Neural crest cell (in vitro differentiated cells): ENCODE measurements at regions not wholly inside any gene's neighbourhood (a gene's known extent, or its start where the extent isn't known, plus 50 kb on each side); places are given as distances from the start of the nearest gene placed in this dataset.

Experiments used
- DNase-seq: peaks from one replicate; pipeline ENCODE4 v3.0.0; 2021; ENCODE audit warnings: low read depth, mixed read lengths, low spot score
- H3K27ac Mint-ChIP-seq: one replicate; pipeline ENCODE4 v1.8.0; 2021; ENCODE audit warnings: mild to moderate bottlenecking, mixed read lengths; ENCODE audit not compliant: unreplicated experiment
- H3K27me3 Mint-ChIP-seq: 2 replicates; pipeline ENCODE4 v1.8.0; 2021; ENCODE audit warnings: low read depth, mild to moderate bottlenecking, mixed read lengths
- H3K36me3 Mint-ChIP-seq: 2 replicates; pipeline ENCODE4 v1.8.0; 2021; ENCODE audit warnings: low read depth, mild to moderate bottlenecking, mixed read lengths
- H3K4me1 Mint-ChIP-seq: 2 replicates; pipeline ENCODE4 v1.8.0; 2021; ENCODE audit warnings: mixed read lengths
- H3K4me3 Mint-ChIP-seq: one replicate; pipeline ENCODE4 v1.8.0; 2021; ENCODE audit warnings: mild to moderate bottlenecking, mixed read lengths
- H3K9me3 Mint-ChIP-seq: 2 replicates; pipeline ENCODE4 v1.8.0; 2021; ENCODE audit warnings: mixed read lengths
- TF ChIP-seq, protein P1 (sequence below): fragments of 200-600 bp; sonication (generic); conservative IDR thresholded peaks from 2 replicates; pipeline ENCODE4 v1.5.0; 2021; ENCODE audit warnings: antibody characterized with exemption, mild to moderate bottlenecking

DNA sequence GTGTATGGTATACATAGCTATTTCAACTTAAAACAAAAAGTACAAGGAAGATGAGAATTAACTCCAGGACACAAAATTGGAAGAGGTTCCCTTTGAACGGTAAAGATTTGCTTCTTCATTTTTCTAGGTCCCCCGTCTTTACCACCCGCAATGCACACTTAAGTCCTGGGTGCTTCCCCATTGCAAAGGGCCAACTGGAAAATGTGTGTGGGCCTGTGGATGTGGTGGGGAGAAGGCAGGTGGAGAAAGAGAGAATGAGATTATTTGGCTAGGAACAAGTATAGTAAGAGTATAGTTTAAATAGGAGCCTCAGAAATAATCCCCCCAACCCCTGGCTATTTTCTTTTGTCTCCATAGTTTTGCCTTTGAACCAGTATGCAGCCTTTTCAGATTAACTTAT is 115.4 kb downstream of the HLX start:
- Mint-ChIP-seq H3K4me1 (no peaks in the 10 kb centered on the region), H3K4me3 (no peak overlapping the region), H3K36me3 (no peaks in the 10 kb centered on the region), H3K27ac (no peak overlapping the region), H3K27me3 (peaks cover 31% of the 10 kb centered on the region), H3K9me3 (peaks cover 3% of the 10 kb centered on the region)
- TF ChIP-seq, protein P1, sequence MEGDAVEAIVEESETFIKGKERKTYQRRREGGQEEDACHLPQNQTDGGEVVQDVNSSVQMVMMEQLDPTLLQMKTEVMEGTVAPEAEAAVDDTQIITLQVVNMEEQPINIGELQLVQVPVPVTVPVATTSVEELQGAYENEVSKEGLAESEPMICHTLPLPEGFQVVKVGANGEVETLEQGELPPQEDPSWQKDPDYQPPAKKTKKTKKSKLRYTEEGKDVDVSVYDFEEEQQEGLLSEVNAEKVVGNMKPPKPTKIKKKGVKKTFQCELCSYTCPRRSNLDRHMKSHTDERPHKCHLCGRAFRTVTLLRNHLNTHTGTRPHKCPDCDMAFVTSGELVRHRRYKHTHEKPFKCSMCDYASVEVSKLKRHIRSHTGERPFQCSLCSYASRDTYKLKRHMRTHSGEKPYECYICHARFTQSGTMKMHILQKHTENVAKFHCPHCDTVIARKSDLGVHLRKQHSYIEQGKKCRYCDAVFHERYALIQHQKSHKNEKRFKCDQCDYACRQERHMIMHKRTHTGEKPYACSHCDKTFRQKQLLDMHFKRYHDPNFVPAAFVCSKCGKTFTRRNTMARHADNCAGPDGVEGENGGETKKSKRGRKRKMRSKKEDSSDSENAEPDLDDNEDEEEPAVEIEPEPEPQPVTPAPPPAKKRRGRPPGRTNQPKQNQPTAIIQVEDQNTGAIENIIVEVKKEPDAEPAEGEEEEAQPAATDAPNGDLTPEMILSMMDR = no peak
- no peak for DNase-seq

DNA sequence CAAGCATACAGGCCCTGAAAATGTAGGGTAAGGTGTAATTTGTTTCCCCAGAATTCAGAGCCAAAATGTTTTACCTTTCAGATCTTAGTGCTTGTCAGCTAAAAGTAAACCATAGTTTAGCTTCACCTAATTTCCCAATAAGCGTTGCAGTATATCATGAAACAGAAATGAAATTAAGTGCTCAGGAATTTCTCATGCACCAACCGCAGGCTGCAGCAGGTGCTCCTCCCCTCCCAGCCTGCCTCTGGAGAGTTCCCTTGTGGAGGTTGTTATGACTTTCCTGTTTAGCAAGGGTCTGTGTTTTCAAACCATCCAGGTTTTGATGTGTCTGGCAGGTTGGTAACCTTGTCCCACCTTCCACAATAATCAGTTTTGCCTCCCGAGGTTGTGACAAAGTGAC is 118.5 kb downstream of the HLX start:
- TF ChIP-seq, protein P1 = no peak
- H3K27me3 Mint-ChIP-seq = peaks cover 11% of the 10 kb centered on the region
- no peak overlapping the region for H3K27ac Mint-ChIP-seq
- H3K4me3 Mint-ChIP-seq = no peak overlapping the region
- no peaks in the 10 kb centered on the region for H3K36me3 Mint-ChIP-seq
- no peak for DNase-seq
- H3K9me3 Mint-ChIP-seq = peaks cover 3% of the 10 kb centered on the region
- no peaks in the 10 kb centered on the region for H3K4me1 Mint-ChIP-seq

DNA sequence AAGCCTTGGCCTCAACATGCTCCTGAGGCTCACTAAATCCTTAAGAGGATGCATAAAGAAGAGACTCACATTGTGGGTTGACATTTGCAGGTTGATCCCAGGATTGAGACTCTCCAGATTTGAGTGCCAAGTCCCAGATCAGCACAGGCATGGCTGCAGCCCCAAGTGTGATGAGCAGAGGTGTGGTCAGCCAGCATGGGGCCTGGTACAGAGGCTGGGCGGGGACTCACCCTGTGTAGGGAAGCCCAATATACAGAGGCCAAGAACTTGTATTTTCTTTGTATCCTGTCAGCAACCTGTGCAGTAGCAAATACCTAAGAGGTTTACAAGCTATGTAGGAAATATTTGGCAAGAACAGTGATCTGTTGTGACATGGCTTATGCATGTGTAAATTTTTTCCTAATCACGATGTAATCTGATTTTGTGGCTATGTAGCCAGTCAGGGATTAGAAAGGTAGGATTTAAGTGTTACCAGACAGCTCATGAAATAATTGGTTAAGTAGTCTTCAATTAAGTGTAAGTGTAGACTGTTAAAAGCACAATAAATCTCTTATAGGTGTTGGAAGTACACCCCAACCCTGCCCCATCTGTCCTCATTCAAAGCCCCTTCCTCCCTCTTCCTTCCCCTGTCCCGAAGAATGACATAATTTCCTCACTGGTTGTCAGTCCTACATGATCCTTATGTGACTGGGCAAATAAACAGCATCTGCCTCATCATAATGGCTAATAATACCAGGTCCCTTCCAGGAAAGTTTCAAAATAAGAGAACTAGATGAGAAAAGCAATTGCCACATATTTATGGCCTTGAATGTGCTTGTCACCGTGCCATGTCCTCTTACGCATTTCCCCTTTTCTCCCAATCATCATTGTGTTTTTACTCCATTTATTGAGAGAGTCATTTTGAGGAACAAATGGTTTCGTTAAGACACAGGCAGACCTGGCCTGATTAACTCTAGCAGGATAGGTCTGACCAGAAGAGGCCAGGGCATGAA is 120.9 kb downstream of the HLX start:
- TF ChIP-seq, protein P1 = no peak
- Mint-ChIP-seq H3K27ac (no peak overlapping the region), H3K4me3 (no peak overlapping the region), H3K9me3 (peaks cover 3% of the 10 kb centered on the region), H3K27me3 (no peaks in the 10 kb centered on the region), H3K36me3 (no peaks in the 10 kb centered on the region), H3K4me1 (no peaks in the 10 kb centered on the region)
- no peak for DNase-seq

DNA sequence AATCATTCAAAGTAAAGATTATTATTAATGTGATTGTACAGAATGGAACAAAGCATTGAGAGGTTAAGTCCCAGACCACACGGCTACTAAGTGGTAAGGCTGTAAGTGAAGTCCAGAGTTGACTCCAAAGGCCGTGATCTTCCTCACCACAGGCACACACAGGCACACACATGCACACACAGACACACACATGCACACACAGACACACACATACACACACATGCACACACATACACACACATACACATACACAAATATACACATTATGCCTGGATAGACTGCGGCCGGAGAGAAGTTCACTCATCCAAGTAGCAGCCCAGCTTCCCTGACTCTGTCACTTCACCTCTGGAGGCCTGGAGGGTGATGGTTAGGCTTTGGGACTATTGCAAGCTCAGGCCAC is 121.9 kb downstream of the HLX start:
- H3K4me3 Mint-ChIP-seq = no peak overlapping the region
- TF ChIP-seq, protein P1 = no peak
- H3K27ac Mint-ChIP-seq = no peak overlapping the region
- no peaks in the 10 kb centered on the region for H3K4me1 Mint-ChIP-seq
- no peaks in the 10 kb centered on the region for H3K36me3 Mint-ChIP-seq
- DNase-seq = no peak
- H3K27me3 Mint-ChIP-seq = no peaks in the 10 kb centered on the region
- peaks cover 3% of the 10 kb centered on the region for H3K9me3 Mint-ChIP-seq

DNA sequence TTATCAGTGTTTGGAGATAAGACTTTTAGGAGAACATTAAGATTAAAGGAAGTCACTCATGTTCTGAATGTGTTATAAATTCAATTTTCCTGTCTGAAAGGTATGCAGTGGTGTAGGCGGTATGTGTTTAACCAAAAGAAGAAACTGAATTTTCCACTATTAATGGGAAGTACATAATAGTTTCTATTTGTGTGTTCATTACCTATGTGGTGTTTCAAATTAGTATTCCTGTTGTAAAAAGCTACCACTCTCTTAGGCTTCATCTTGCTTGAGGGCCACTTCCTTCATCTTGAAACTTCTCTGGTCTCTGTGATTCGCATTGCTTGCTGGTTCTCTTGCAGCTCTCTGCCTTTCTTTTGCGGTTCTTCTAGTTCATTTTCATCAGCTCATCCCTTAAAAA is 123.4 kb downstream of the HLX start:
- no peak overlapping the region for H3K4me3 Mint-ChIP-seq
- H3K4me1 Mint-ChIP-seq = no peaks in the 10 kb centered on the region
- no peaks in the 10 kb centered on the region for H3K9me3 Mint-ChIP-seq
- H3K36me3 Mint-ChIP-seq = no peaks in the 10 kb centered on the region
- TF ChIP-seq, protein P1 = no peak
- DNase-seq = no peak
- H3K27ac Mint-ChIP-seq = no peak overlapping the region
- H3K27me3 Mint-ChIP-seq = peaks cover 3% of the 10 kb centered on the region
